Neural cell (in vitro differentiated cells): ENCODE measurements at regions not wholly inside any gene's neighbourhood (a gene's known extent, or its start where the extent isn't known, plus 50 kb on each side); places are given as distances from the start of the nearest gene placed in this dataset.

ENCODE experiments used
- H2AFZ ChIP-seq: fragments of 200-600, 300-800 bp; sonication (generic), shearing (Covaris generic); 2 replicates; pipeline ENCODE4 v1.6.0; 2014; ENCODE audit warnings: low read depth, mild to moderate bottlenecking, antibody characterized with exemption, low read length, moderate library complexity
- H3F3A ChIP-seq: fragments of 200-600 bp; shearing (Covaris generic); 2 replicates; pipeline ENCODE4 v1.6.1; 2016; ENCODE audit warnings: mild to moderate bottlenecking, moderate library complexity, mixed read lengths, antibody characterized with exemption, low read length; ENCODE audit not compliant: insufficient read depth, poor library complexity, severe bottlenecking
- H3K27ac ChIP-seq: fragments of 200-600, 300-800 bp; sonication (generic), shearing (Covaris generic); 2 replicates; pipeline ENCODE4 v1.5.1; 2014; ENCODE audit warnings: mild to moderate bottlenecking, low read length, moderate library complexity
- H3K27me3 ChIP-seq: fragments of 300-800, 200-600 bp; sonication (generic), shearing (Covaris generic); 2 replicates; pipeline ENCODE4 v1.6.0; 2014; ENCODE audit warnings: mild to moderate bottlenecking, low read depth, low read length, moderate library complexity; ENCODE audit not compliant: insufficient read depth
- H3K36me3 ChIP-seq: fragments of 300-800, 200-600 bp; sonication (generic), shearing (Covaris generic); 2 replicates; pipeline ENCODE4 v1.5.1; 2014; ENCODE audit warnings: mild to moderate bottlenecking, antibody characterized with exemption, low read length, moderate library complexity; ENCODE audit not compliant: insufficient read depth
- H3K4me2 ChIP-seq: fragments of 300-800, 200-600 bp; sonication (generic), shearing (Covaris generic); 2 replicates; pipeline ENCODE4 v1.6.0; 2014; ENCODE audit warnings: mild to moderate bottlenecking, low read length
- H3K4me3 ChIP-seq: fragments of 300-800, 200-600 bp; sonication (generic), shearing (Covaris generic); 2 replicates; pipeline ENCODE4 v1.5.1; 2014; ENCODE audit warnings: mild to moderate bottlenecking, low read length, moderate library complexity
- H3K79me2 ChIP-seq: fragments of 200-600 bp; shearing (Covaris generic); replicated peaks from 2 replicates; pipeline ENCODE4 v1.6.0; 2014; ENCODE audit warnings: mild to moderate bottlenecking, low read length, moderate library complexity; ENCODE audit not compliant: insufficient read depth
- H3K9ac ChIP-seq: fragments of 300-800, 200-600 bp; sonication (generic), shearing (Covaris generic); 2 replicates; pipeline ENCODE4 v1.6.1; 2016; ENCODE audit warnings: mild to moderate bottlenecking, low read length, mixed read lengths
- H3K9me2 ChIP-seq: fragments of 200-600 bp; shearing (Covaris generic); 2 replicates; pipeline ENCODE4 v1.6.1; 2016; ENCODE audit warnings: mild to moderate bottlenecking, low read length, mixed read lengths; ENCODE audit not compliant: insufficient read depth
- H3K9me3 ChIP-seq: fragments of 200-600, 300-800 bp; sonication (generic), shearing (Covaris generic); 2 replicates; pipeline ENCODE4 v1.6.1; 2016; ENCODE audit warnings: mild to moderate bottlenecking, mixed run types, low read length, moderate library complexity, mixed read lengths
- H4K20me1 ChIP-seq: fragments of 200-600 bp; shearing (Covaris generic); 2 replicates; pipeline ENCODE4 v1.6.1; 2016; ENCODE audit warnings: mild to moderate bottlenecking, mixed run types; ENCODE audit not compliant: insufficient read depth
- EP300 ChIP-seq: fragments of 450-650 bp; conservative IDR thresholded peaks from 2 replicates; pipeline ENCODE4 v1.6.1; 2014; ENCODE audit warnings: antibody characterized with exemption, mild to moderate bottlenecking, moderate library complexity; ENCODE audit not compliant: poor library complexity, severe bottlenecking
- EZH2 ChIP-seq: fragments of 200-600, 300-800 bp; shearing (Covaris generic), sonication (generic); IDR thresholded peaks from 2 replicates; pipeline ENCODE4 v1.6.1; 2014; ENCODE audit warnings: antibody characterized with exemption, low read length, borderline replicate concordance, mild to moderate bottlenecking; ENCODE audit not compliant: insufficient read depth, poor library complexity, severe bottlenecking
- MXI1 ChIP-seq: fragments of 450-650 bp; conservative IDR thresholded peaks from 2 replicates; pipeline ENCODE4 v1.6.1; 2014; ENCODE audit warnings: antibody characterized with exemption, mild to moderate bottlenecking; ENCODE audit not compliant: poor library complexity, severe bottlenecking
- POLR2AphosphoS5 ChIP-seq: IDR thresholded peaks from 2 replicates; pipeline ENCODE4 v1.6.1; 2012
- RAD21 ChIP-seq: fragments of 450-650 bp; conservative IDR thresholded peaks from 2 replicates; pipeline ENCODE4 v1.6.1; 2014; ENCODE audit warnings: antibody characterized with exemption, mild to moderate bottlenecking, moderate library complexity
- SMC3 ChIP-seq: fragments of 450-650 bp; conservative IDR thresholded peaks from 2 replicates; pipeline ENCODE4 v1.6.1; 2014; ENCODE audit warnings: antibody characterized with exemption, mild to moderate bottlenecking, moderate library complexity; ENCODE audit not compliant: poor library complexity
- TAF1 ChIP-seq: IDR thresholded peaks from 2 replicates; pipeline ENCODE4 v1.6.1; 2012; ENCODE audit warnings: low read depth
- TF ChIP-seq, protein P1 (sequence below): fragments of 450-650 bp; IDR thresholded peaks from 2 replicates; pipeline ENCODE4 v1.5.1; 2014; ENCODE audit warnings: antibody characterized with exemption, mild to moderate bottlenecking, moderate library complexity; ENCODE audit not compliant: poor library complexity, severe bottlenecking
- TF ChIP-seq, protein P2 (sequence below): IDR thresholded peaks from 2 replicates; pipeline ENCODE4 v1.6.1; 2012; ENCODE audit warnings: borderline replicate concordance

DNA sequence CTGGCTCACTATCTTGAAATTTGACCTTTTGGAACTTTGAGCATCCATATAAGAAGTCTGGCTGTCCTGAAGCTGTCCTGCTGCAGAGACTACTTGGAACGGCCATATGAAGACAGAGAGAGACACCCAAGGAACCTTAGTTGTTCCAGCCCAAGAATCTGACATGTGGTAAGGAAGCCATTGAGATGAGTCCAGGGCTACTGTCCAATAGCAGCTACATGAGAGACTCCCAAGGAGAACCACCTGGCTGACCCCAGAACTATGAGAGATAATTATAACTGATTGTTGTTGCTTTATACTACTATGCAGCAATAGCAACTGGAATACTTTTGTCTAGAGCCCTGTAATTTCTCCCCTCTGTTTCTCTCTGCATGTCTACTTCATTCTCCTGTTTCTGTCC lies 234.3 kb upstream of the TANK start:
- TF ChIP-seq, protein P1, sequence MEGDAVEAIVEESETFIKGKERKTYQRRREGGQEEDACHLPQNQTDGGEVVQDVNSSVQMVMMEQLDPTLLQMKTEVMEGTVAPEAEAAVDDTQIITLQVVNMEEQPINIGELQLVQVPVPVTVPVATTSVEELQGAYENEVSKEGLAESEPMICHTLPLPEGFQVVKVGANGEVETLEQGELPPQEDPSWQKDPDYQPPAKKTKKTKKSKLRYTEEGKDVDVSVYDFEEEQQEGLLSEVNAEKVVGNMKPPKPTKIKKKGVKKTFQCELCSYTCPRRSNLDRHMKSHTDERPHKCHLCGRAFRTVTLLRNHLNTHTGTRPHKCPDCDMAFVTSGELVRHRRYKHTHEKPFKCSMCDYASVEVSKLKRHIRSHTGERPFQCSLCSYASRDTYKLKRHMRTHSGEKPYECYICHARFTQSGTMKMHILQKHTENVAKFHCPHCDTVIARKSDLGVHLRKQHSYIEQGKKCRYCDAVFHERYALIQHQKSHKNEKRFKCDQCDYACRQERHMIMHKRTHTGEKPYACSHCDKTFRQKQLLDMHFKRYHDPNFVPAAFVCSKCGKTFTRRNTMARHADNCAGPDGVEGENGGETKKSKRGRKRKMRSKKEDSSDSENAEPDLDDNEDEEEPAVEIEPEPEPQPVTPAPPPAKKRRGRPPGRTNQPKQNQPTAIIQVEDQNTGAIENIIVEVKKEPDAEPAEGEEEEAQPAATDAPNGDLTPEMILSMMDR = no peak
- no peak for TF ChIP-seq MXI1
- no peak for TF ChIP-seq RAD21
- TF ChIP-seq EP300 = no peak
- TF ChIP-seq SMC3 = no peak
- TF ChIP-seq, protein P2, sequence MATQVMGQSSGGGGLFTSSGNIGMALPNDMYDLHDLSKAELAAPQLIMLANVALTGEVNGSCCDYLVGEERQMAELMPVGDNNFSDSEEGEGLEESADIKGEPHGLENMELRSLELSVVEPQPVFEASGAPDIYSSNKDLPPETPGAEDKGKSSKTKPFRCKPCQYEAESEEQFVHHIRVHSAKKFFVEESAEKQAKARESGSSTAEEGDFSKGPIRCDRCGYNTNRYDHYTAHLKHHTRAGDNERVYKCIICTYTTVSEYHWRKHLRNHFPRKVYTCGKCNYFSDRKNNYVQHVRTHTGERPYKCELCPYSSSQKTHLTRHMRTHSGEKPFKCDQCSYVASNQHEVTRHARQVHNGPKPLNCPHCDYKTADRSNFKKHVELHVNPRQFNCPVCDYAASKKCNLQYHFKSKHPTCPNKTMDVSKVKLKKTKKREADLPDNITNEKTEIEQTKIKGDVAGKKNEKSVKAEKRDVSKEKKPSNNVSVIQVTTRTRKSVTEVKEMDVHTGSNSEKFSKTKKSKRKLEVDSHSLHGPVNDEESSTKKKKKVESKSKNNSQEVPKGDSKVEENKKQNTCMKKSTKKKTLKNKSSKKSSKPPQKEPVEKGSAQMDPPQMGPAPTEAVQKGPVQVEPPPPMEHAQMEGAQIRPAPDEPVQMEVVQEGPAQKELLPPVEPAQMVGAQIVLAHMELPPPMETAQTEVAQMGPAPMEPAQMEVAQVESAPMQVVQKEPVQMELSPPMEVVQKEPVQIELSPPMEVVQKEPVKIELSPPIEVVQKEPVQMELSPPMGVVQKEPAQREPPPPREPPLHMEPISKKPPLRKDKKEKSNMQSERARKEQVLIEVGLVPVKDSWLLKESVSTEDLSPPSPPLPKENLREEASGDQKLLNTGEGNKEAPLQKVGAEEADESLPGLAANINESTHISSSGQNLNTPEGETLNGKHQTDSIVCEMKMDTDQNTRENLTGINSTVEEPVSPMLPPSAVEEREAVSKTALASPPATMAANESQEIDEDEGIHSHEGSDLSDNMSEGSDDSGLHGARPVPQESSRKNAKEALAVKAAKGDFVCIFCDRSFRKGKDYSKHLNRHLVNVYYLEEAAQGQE = no peak
- TF ChIP-seq EZH2 = no peak
- no peak for TF ChIP-seq POLR2AphosphoS5
- TF ChIP-seq TAF1 = no peak
- H3K9me3 ChIP-seq = no peaks in the 10 kb centered on the region
- no peak overlapping the region for H3K9ac ChIP-seq
- no peaks in the 10 kb centered on the region for H3F3A ChIP-seq
- H2AFZ ChIP-seq = no peak overlapping the region
- H3K9me2 ChIP-seq = no peaks in the 10 kb centered on the region
- no peaks in the 10 kb centered on the region for H3K36me3 ChIP-seq
- no peak overlapping the region for H3K27ac ChIP-seq
- H3K27me3 ChIP-seq = no peaks in the 10 kb centered on the region
- no peak overlapping the region for H3K4me3 ChIP-seq
- no peaks in the 10 kb centered on the region for H4K20me1 ChIP-seq
- no peak overlapping the region for H3K4me2 ChIP-seq
- H3K79me2 ChIP-seq = no peaks in the 10 kb centered on the region

DNA sequence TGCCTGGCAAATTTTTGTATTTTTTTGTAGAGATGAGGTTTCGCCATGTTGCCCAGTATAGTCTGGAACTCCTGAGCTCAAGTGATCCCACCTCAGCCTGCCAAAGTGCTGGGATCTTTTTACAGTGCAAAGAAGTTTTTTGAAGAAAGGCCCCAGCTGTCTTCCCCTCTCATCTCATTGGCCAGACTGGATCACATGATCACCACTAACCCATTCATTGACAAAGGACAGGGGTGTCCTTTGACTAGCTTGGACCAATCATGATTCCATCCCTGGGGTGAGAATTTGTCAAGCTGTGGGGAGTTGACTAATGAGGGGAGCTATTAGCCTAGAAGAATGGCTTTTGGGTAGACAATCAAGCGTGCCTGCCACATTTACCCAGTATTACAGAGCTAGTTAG lies 232.9 kb upstream of the TANK start:
- TF ChIP-seq RAD21 (no peak), MXI1 (no peak), POLR2AphosphoS5 (no peak), EP300 (no peak)
- Histone ChIP-seq H3K27me3 (no peaks in the 10 kb centered on the region), H3F3A (no peaks in the 10 kb centered on the region), H3K4me2 (no peak overlapping the region), H3K9ac (no peak overlapping the region), H3K9me2 (no peaks in the 10 kb centered on the region), H3K79me2 (no peaks in the 10 kb centered on the region), H2AFZ (no peak overlapping the region), H4K20me1 (no peaks in the 10 kb centered on the region), H3K4me3 (no peak overlapping the region), H3K27ac (no peak overlapping the region), H3K36me3 (no peaks in the 10 kb centered on the region), H3K9me3 (no peaks in the 10 kb centered on the region)

DNA sequence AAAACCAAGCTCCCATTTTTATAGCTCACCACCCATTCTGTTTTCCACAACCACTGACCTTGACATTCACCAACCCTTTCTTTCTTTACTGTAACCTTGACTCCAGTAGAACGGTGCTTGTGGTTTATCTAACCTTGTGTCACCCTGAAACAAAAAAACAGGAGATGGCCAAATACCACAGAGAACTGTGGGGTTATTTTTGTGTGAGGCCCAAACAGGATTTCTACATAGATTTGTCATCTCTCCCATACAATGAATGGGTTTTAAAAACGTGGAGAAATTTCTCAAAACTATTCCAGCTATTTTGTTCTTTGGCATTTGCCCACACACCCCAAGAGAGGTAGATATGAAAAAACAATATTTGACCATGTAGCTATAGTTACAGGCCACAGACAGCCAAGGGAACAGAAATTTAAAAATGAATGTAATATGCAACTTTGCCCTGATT lies 231.3 kb upstream of the TANK start:
- Histone ChIP-seq H2AFZ (no peak overlapping the region), H3K9ac (no peak overlapping the region), H3K79me2 (no peaks in the 10 kb centered on the region), H3K27ac (no peak overlapping the region), H3F3A (no peaks in the 10 kb centered on the region), H3K4me3 (no peak overlapping the region), H4K20me1 (no peaks in the 10 kb centered on the region), H3K9me2 (no peaks in the 10 kb centered on the region), H3K36me3 (no peaks in the 10 kb centered on the region), H3K27me3 (no peaks in the 10 kb centered on the region), H3K4me2 (no peak overlapping the region), H3K9me3 (no peaks in the 10 kb centered on the region)
- TF ChIP-seq EP300 = no peak
- TF ChIP-seq RAD21 = no peak
- no peak for TF ChIP-seq MXI1
- TF ChIP-seq, protein P2 = no peak
- TF ChIP-seq, protein P1 = no peak
- no peak for TF ChIP-seq POLR2AphosphoS5
- no peak for TF ChIP-seq TAF1
- TF ChIP-seq EZH2 = no peak
